Small intestine (tissue), 7 donors: ENCODE measurements at regions not wholly inside any gene's neighbourhood (a gene's known extent, or its start where the extent isn't known, plus 50 kb on each side); places are given as distances from the start of the nearest gene placed in this dataset.

Experiments used
- DNase-seq, 2 donors: peaks; one replicate each; pipeline versions ENCODE4 v3.0.0 to v3.0.0-alpha.2; 2013
- FAIRE-seq: peaks from 2 replicates; lab custom pipeline; 2012; peaks lifted over from hg19 to GRCh38; lab: Jason Lieb, UNC
- H3K27ac ChIP-seq, 3 donors: one replicate each; pipeline ENCODE4 v1.5.1; 2013; ENCODE audit warnings: low read length in 2 of 3, mild to moderate bottlenecking in 2 of 3, control low read depth in 1 of 3, inconsistent platforms in 1 of 3, low read depth in 1 of 3, moderate library complexity in 1 of 3
- H3K27me3 ChIP-seq, 3 donors: one replicate each; pipeline ENCODE4 v1.6.1; 2013; ENCODE audit warnings: low read length in 3 of 3, inconsistent platforms in 1 of 3; ENCODE audit not compliant: control insufficient read depth in 3 of 3, insufficient read depth in 3 of 3
- H3K36me3 ChIP-seq, 3 donors: one replicate each; pipeline ENCODE4 v1.6.1; 2013; ENCODE audit warnings: low read length in 3 of 3, inconsistent platforms in 1 of 3, low read depth in 1 of 3, mild to moderate bottlenecking in 1 of 3, moderate library complexity in 1 of 3; ENCODE audit not compliant: control insufficient read depth in 3 of 3, insufficient read depth in 2 of 3
- H3K4me1 ChIP-seq, 3 donors: one replicate each; pipeline ENCODE4 v1.6.1; 2013; ENCODE audit warnings: low read length in 2 of 3, inconsistent platforms in 1 of 3, low read depth in 1 of 3, mild to moderate bottlenecking in 1 of 3, moderate library complexity in 1 of 3; ENCODE audit not compliant: control insufficient read depth in 3 of 3, insufficient read depth in 2 of 3
- H3K4me3 ChIP-seq, 3 donors: one replicate each; pipeline ENCODE4 v1.5.1; 2013; ENCODE audit warnings: low read length in 3 of 3, control low read depth in 1 of 3, inconsistent platforms in 1 of 3, low read depth in 1 of 3, mild to moderate bottlenecking in 1 of 3, moderate library complexity in 1 of 3
- H3K9me3 ChIP-seq, 2 donors: one replicate each; pipeline ENCODE4 v1.6.1; 2013; ENCODE audit warnings: low read depth in 1 of 2, low read length in 1 of 2; ENCODE audit not compliant: control insufficient read depth in 2 of 2, insufficient read depth in 1 of 2
- WGBS, 3 donors: extraction: QIAGEN DNeasy Blood & Tissue Kit; methylation state at CpG; one replicate each; pipeline ENCODE4 v1.1.7; 2013; 5-methylcytosine and 5-hydroxymethylcytosine counted together
- donor health status: healthy with polysubstance abuse.
- donor health status: control.
- donor health status: control.
- donor health status: Bipolar disorder and iron deficiency.
- donor health status: healthy.

GRCh38 chr2:2812648-2813047, 481.6 kb upstream of the MYT1L start:
- H3K4me3 ChIP-seq = no peak overlapping the region
- H3K4me1 ChIP-seq = no peaks in the 10 kb centered on the region
- H3K36me3 ChIP-seq = no peaks in the 10 kb centered on the region
- FAIRE-seq (no peak), DNase-seq (no peak)
- H3K27ac ChIP-seq = no peak overlapping the region
- H3K27me3 ChIP-seq = no peaks in the 10 kb centered on the region
- WGBS, 3 donors = 71 to 82% (median 76%) methylated on average over 2 of the region's 2 CpGs
- H3K9me3 ChIP-seq = peaks cover 0 to 20% of the 10 kb centered on the region in 2 donors

- no peaks in the 10 kb centered on the region for H3K27me3 ChIP-seq
- no peaks in the 10 kb centered on the region for H3K4me1 ChIP-seq
- 63 to 74% (median 69%) methylated on average over 3 of the region's 3 CpGs for WGBS, 3 donors
- H3K36me3 ChIP-seq = no peaks in the 10 kb centered on the region
- FAIRE-seq = no peak
- DNase-seq = no peak
- no peak overlapping the region for H3K4me3 ChIP-seq
- H3K27ac ChIP-seq = no peak overlapping the region
- peaks cover 0 to 20% of the 10 kb centered on the region in 2 donors for H3K9me3 ChIP-seq
Measured at GRCh38 chr2:2812117-2812516, 481.0 kb upstream of the MYT1L start.

GRCh38 chr2:2810504-2810903, 479.4 kb upstream of the MYT1L start:
- no peaks in the 10 kb centered on the region for H3K36me3 ChIP-seq
- H3K4me1 ChIP-seq = no peaks in the 10 kb centered on the region
- DNase-seq = no peak
- WGBS, 3 donors = 59 to 66% (median 59%) methylated on average over 6 of the region's 6 CpGs
- no peak overlapping the region for H3K4me3 ChIP-seq
- H3K27me3 ChIP-seq = no peaks in the 10 kb centered on the region
- H3K27ac ChIP-seq = no peak overlapping the region
- H3K9me3 ChIP-seq = peaks cover 0 to 20% of the 10 kb centered on the region in 2 donors
- no peak for FAIRE-seq

- no peaks in the 10 kb centered on the region for H3K27me3 ChIP-seq
- no peak overlapping the region for H3K4me3 ChIP-seq
- 75 to 84% (median 82%) methylated on average over 6 to 7 of the region's 7 CpGs for WGBS, 3 donors
- no peaks in the 10 kb centered on the region for H3K36me3 ChIP-seq
- no peaks in the 10 kb centered on the region for H3K4me1 ChIP-seq
- no peak for DNase-seq
- H3K9me3 ChIP-seq = peaks cover 0 to 20% of the 10 kb centered on the region in 2 donors
- H3K27ac ChIP-seq = no peak overlapping the region
- no peak for FAIRE-seq
Measured at GRCh38 chr2:2809771-2810170, 478.7 kb upstream of the MYT1L start.

GRCh38 chr2:2808551-2809058, 477.5 kb upstream of the MYT1L start:
- FAIRE-seq (no peak), DNase-seq (no peak)
- H3K4me3 ChIP-seq = no peak overlapping the region
- H3K4me1 ChIP-seq = no peaks in the 10 kb centered on the region
- H3K9me3 ChIP-seq = peaks cover 0 to 12% of the 10 kb centered on the region in 2 donors
- 63 to 78% (median 68%) methylated on average over 7 of the region's 7 CpGs for WGBS, 3 donors
- H3K36me3 ChIP-seq = no peaks in the 10 kb centered on the region
- H3K27ac ChIP-seq = no peak overlapping the region
- no peaks in the 10 kb centered on the region for H3K27me3 ChIP-seq

GRCh38 chr2:2806711-2807110, 475.6 kb upstream of the MYT1L start:
- H3K4me1 ChIP-seq = no peaks in the 10 kb centered on the region
- no peak for DNase-seq
- H3K27ac ChIP-seq = no peak overlapping the region
- peaks cover 0 to 7% of the 10 kb centered on the region in 2 donors for H3K9me3 ChIP-seq
- H3K27me3 ChIP-seq = no peaks in the 10 kb centered on the region
- FAIRE-seq = no peak
- WGBS, 3 donors = 75 to 80% (median 80%) methylated on average over 7 of the region's 7 CpGs
- no peak overlapping the region for H3K4me3 ChIP-seq
- H3K36me3 ChIP-seq = no peaks in the 10 kb centered on the region

- Histone ChIP-seq H3K36me3 (no peaks in the 10 kb centered on the region), H3K27me3 (no peaks in the 10 kb centered on the region), H3K4me3 (no peak overlapping the region), H3K4me1 (no peaks in the 10 kb centered on the region), H3K9me3 (peaks cover 0 to 7% of the 10 kb centered on the region in 2 donors), H3K27ac (no peak overlapping the region)
- 68 to 76% (median 73%) methylated on average over 5 of the region's 5 CpGs for WGBS, 3 donors
- FAIRE-seq (no peak), DNase-seq (no peak)
Measured at GRCh38 chr2:2805263-2805662, 474.2 kb upstream of the MYT1L start.

GRCh38 chr2:2804528-2804927, 473.5 kb upstream of the MYT1L start:
- WGBS, 3 donors = 94 to 97% (median 95%) methylated on average over 15 of the region's 15 CpGs

GRCh38 chr2:2801458-2801857, 470.4 kb upstream of the MYT1L start:
- Histone ChIP-seq H3K9me3 (peaks cover 0 to 7% of the 10 kb centered on the region in 2 donors), H3K27ac (no peak overlapping the region), H3K4me1 (no peaks in the 10 kb centered on the region), H3K4me3 (no peak overlapping the region), H3K27me3 (no peaks in the 10 kb centered on the region), H3K36me3 (no peaks in the 10 kb centered on the region)
- WGBS, 3 donors = 80 to 90% (median 81%) methylated on average over 3 of the region's 3 CpGs
- FAIRE-seq (no peak), DNase-seq (no peak)

More at GRCh38 chr2:2804528-2804927, 473.5 kb upstream of the MYT1L start:
- no peak overlapping the region for H3K4me3 ChIP-seq
- no peaks in the 10 kb centered on the region for H3K36me3 ChIP-seq
- no peak overlapping the region for H3K27ac ChIP-seq
- H3K4me1 ChIP-seq = no peaks in the 10 kb centered on the region
- peaks cover 0 to 7% of the 10 kb centered on the region in 2 donors for H3K9me3 ChIP-seq
- DNase-seq (no peak), FAIRE-seq (no peak)
- no peaks in the 10 kb centered on the region for H3K27me3 ChIP-seq
